Pulmonary artery endothelial cell (primary cell): ENCODE measurements at regions not wholly inside any gene's neighbourhood (a gene's known extent, or its start where the extent isn't known, plus 50 kb on each side); places are given as distances from the start of the nearest gene placed in this dataset.

Experiments
- DNase-seq: peaks from one replicate; pipeline ENCODE4 v3.0.0-alpha.2; 2011; ENCODE audit warnings: low read depth, low spot score

- DNase-seq = no peak
These were observed 132.9 kb downstream of the BAMBI start for GRCh38 chr10:28810057-28810870.

GRCh38 chr10:28811639-28812349 lies 134.5 kb downstream of the BAMBI start:
- no peak for DNase-seq

- DNase-seq = no peak
These were observed 135.4 kb downstream of the BAMBI start for GRCh38 chr10:28812384-28813372.

- no peak for DNase-seq
These were observed 138.4 kb downstream of the BAMBI start for GRCh38 chr10:28815681-28816080.

GRCh38 chr10:28822719-28823464 lies 145.6 kb downstream of the BAMBI start:
- DNase-seq = no peak

- DNase-seq = no peak
These were observed 146.3 kb downstream of the BAMBI start for GRCh38 chr10:28823501-28824075.

- DNase-seq = no peak
These were observed 156.0 kb downstream of the BAMBI start for GRCh38 chr10:28833313-28833712.

GRCh38 chr10:28836435-28836743 lies 159.1 kb downstream of the BAMBI start:
- no peak for DNase-seq

GRCh38 chr10:28837613-28838390 lies 160.5 kb downstream of the BAMBI start:
- no peak for DNase-seq

- DNase-seq = no peak
These were observed 161.6 kb downstream of the BAMBI start for GRCh38 chr10:28838908-28839307.

- no peak for DNase-seq
These were observed 162.3 kb downstream of the BAMBI start for GRCh38 chr10:28839600-28840007.

- no peak for DNase-seq
These were observed 162.9 kb downstream of the BAMBI start for GRCh38 chr10:28840202-28840601.

- DNase-seq = no peak
These were observed 163.7 kb downstream of the BAMBI start for GRCh38 chr10:28840971-28841370.

- DNase-seq = no peak
These were observed 164.3 kb downstream of the BAMBI start for GRCh38 chr10:28841625-28842024.

GRCh38 chr10:28842321-28842720 lies 165.0 kb downstream of the BAMBI start:
- DNase-seq = no peak

- DNase-seq = no peak
These were observed 167.8 kb downstream of the BAMBI start for GRCh38 chr10:28845009-28845682.

GRCh38 chr10:28849309-28849708 lies 172.0 kb downstream of the BAMBI start:
- DNase-seq = no peak

- DNase-seq = no peak
These were observed 172.5 kb downstream of the BAMBI start for GRCh38 chr10:28849821-28850220.

- no peak for DNase-seq
These were observed 173.5 kb downstream of the BAMBI start for GRCh38 chr10:28850784-28851183.
